ENCODE measurements at regions not wholly inside any gene's neighbourhood (a gene's known extent, or its start where the extent isn't known, plus 50 kb on each side); places are given as distances from the start of the nearest gene placed in this dataset.

DNA sequence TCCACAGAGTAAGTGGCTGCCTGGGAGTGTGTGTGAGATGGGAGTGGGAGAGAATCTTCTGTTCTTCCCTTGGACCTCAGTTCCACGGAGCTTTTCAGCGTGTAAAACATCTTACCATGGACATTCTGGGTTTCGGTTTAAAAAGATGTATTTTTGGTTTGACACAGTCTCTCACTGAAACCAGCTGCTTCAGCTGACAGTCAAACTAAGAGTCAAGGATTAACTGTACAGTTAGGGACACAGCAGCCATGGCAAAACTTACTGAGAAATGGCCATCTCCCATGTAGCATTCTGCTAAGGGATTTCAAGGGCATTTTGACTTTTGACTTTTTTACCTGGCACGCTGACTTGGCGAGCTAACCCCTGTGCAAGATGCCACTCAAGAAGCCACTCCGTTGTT is 93.8 kb upstream of the IL12B start:
- no peak for DNase-seq

DNA sequence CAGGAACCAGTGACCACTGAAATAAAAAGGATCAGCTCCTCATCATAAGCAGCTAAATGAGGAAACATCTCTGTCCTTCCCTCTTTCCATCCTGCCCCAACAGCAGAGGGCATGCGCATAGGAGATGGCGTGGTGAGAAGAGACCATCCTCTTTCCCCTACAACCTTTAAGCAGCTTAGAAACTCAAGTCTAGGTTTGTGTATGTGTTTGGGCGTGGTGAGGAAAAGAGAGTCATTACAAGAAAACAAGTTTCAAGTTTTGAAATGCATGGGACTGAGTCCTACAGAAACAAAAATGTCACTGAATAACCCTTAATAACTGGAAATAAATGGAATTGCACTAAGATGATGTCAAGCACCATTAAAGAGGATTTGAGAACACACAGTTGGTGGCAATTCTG is 96.4 kb upstream of the IL12B start:
- DNase-seq = no peak

DNA sequence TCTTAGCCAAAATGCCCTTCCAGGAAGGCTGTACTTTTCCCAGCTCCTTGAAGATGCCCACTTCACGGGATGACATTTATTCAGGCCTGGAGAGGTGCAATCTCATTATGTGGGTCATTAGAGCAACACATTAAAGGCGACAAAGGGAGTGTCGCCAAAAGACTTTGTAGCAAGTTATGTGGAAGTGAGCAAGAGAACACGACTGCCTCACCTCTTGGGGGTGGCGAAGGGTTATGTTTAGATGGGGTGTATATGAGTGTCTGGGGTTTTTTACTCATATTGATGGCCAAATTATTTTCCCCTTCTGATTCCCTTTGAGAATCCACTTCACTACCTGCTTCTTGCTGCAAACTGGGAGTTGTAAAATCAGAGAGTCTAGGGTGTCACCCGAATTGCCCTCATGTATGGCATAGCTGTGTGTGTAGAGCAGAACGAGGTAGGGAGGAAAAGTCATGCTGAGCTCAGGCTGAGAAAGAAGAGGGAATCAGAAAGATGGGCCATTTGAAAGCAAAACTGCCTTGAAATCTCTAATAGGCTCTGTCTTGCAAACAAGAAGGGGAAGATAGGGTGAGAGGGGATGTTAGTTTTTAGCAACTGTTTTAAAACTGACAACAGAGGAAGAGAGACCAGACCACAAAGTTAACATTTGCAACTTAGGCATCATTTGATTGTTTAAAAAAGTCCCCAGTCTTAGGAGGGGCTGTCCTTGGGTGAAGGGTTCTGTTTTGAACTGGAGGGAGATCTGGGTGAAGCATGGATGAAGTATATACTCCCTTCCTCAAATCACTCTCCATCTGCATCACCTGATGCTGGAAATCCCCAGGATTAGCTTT is 97.1 kb upstream of the IL12B start:
- no peak for DNase-seq

DNA sequence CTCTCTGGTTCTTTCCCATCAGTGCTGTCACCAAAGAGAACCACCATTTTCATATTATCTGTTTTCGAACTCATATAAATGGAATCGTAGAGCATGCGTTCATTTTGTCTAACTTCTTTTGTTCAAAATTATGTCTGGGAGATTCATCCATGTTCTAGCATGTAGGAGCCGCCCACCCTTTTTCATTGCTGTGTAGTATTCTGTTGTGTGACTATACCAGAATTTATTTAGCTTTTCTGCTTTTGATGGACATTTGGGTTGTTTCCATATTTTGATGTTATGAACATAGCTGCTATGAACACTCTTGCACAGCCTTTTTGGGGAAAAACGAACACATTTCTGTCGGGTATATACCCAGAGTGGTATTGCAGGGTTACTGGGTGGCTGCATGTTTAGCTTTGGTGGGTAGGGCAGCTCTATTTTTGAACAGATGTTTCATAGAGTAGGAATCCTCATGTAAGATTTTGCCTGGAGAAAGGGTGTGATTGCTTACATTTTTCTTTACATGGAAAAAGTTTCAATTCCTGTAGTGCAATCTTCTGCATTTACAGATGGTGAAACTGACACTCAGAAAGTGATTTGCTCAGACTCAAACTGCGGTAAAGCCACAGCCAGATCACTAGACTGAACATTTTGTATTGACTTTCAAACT is 100.2 kb upstream of the IL12B start:
- DNase-seq = no peak

DNA sequence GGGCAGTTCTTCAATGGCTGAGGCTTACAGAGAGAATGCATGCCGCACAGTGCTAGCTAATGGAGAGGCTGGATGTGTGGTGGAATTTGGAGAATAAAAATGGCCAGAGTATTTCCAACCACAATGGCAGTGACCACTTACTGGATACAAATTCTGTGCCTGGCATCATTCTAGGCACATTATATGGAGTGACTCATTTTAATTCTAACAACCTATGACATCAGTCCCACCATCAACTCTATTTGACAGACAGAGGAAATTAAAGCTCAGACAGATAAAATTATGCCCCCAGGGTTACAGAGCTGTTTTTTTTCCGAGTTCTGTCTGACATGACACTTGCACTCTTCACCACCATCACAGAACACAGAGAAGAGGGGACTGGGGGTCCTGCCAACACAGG is 105.6 kb upstream of the IL12B start:
- DNase-seq = no peak

DNA sequence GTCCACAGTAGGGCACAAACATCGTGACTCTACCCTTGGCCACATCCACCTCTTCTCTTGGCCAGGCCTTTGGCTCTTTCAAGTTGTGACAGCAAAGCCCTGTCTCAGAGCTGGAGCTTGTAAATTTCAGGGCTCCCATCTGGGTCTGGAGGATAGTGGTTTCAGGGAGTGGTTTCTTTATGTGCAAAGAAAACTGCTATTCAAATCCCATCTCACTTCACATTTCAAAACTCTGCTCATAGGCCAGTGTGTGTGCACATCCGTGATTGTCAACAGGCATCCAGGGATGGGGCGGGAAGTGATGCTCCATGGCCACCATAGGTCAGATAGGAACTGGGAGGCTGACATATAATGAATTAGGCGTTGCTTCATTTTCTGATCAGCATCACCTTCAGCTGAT is 107.8 kb upstream of the IL12B start:
- no peak for DNase-seq

DNA sequence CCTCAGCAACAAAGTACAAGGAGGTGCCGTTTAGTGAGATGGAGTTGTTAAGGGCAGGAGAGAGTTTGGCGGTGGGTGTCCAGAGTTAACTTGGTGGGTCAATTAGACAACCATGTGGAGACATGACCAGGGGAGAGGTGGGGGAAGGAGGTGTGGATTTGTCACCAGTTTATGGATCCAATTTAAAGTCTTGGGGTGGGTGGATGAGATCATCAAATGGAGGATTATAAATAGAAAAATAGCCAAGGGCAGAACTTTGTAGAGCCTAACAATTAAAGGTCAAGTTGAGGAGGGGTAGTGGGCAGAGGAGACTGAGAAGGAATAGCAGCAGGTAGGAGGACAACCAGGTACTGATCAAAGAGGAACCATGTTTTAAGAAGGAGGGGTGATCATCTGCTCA is 108.7 kb upstream of the IL12B start:
- no peak for DNase-seq

DNA sequence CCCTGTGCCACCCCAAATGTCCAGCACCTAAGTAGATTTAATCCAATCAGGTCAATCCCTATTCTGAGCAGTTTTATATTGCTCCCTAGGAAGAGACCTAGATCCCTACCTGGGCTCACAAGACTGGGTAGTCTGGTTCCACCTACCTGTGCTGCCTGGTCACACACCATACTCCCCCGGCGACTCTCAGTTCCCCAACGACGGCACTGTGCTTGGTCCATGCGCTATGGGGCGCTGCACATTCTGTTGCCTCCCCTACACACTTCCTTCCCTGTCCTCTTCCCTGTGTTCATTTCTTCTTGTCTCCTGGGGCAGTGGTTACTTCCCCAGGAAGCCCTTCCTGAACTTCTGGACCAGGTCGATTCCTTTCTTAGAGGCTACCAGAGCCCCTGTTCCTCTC is 109.9 kb upstream of the IL12B start:
- no peak for DNase-seq

DNA sequence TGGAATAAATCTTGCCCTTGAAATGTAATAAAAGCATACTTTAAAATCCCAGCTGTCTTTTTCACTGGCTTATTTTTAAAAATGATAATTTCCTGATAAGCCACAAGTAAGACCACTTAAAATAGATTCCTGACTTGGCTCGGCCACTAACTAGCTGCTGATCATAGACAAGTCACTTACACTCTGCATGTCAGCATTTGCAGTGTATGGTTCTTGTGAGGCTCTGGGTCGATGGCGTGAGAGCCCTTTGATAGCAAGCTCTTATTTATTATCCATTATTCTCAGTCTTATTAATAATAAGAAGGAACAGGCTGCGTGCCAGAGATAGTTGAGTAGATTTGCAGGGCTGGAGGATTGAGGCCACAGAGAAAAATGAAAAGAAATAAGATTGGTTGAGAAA is 110.7 kb upstream of the IL12B start:
- no peak for DNase-seq

DNA sequence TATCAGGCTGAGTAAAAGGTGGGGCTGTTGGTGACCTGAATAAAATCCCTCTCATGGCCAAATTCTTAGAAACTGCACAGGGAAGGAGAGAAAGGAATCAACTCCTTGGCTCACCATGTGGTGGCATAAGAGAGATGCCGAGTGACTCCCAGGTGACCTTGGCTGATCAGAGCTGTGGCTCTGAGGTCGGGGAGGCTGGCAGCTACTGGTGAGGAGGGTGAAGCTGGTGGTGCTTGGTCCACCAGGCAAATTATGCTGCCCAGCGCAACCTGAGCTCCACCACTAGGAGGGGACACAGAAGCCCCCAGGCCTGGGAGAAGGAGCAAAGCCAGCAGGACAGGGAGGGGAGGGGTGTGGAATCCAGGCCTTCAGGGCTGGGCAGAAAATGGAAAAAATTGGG is 111.2 kb upstream of the IL12B start:
- no peak for DNase-seq

DNA sequence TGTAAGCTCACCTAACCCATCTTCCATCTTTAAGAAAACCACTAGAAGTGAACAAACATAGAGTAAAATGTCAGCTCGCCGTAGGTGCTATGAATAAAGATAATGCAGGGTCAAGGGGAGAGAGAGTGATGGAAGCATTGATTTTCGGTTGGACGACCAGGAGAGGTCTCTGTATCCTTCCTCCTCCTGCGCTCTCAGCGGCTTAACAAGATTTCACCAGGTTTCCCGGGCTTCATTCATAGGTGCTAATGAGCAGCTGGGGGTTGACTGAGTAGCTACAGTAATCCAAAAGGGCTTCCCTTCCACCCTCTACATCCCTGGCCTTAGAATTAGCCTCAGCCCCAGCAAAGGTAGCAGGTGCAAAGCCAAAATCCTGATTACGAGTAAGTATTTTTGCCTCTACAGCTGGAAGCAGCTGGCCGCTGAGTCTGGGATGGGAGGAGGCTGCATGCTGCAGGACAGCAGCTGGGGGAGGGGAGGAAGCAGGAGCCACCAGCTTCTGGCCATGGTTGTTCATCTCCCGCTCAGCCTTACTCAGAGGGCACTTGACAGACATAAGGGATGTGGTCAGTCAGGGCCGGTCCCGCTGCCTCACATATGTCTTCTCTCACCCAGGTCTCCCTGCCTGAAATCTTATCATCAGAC is 112.0 kb upstream of the IL12B start:
- DNase-seq = no peak

DNA sequence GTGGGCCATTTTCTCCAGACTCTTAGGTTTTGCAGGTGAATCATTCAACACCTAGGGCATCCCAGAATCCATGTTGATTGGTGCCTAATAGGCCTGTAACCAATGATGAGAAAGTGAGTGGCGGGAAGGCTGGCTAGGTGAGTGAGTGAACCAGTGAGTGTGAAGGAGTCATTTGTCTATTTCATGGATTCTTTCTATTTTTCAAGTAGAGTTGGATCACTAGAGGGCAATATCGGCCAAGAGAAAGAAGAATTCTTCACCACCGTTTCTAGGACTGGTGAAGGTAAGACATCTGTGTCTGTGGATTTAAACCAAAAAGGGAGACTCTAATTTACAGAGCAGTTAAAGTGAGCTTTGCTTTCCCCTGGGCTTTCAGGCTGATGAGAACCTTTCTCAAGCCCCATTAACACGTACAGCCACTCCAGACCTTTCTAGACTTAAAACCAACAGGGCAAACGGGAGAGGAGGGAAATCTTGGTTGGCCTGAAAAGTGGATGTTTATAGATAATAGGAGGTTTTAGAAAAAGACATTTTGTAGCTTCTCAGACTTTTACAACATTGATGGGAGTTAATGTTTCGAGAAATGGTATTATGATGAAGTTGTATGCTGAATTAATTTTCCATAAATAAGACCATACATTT is 114.3 kb upstream of the IL12B start:
- peak in 1 of 2 experiments; percentile 2 for DNase-seq

DNA sequence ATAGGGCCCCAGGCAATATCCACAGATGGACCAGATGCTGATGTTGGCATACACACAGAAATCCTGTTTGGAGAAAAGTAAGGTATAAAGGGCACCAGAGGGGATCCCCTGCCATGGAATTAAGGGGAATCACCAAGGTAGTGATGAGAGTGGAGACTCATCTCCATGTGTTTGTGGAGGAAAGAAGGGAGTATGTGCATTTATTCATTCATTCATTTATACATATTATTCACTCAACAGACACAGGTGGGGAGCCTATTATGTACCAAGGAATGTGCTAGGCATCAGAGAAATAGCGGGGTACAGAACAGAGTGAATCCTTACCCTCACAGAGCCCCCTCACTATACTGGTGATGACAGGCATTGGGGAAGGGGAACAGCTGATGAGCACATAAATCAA is 116.8 kb upstream of the IL12B start:
- no peak for DNase-seq

DNA sequence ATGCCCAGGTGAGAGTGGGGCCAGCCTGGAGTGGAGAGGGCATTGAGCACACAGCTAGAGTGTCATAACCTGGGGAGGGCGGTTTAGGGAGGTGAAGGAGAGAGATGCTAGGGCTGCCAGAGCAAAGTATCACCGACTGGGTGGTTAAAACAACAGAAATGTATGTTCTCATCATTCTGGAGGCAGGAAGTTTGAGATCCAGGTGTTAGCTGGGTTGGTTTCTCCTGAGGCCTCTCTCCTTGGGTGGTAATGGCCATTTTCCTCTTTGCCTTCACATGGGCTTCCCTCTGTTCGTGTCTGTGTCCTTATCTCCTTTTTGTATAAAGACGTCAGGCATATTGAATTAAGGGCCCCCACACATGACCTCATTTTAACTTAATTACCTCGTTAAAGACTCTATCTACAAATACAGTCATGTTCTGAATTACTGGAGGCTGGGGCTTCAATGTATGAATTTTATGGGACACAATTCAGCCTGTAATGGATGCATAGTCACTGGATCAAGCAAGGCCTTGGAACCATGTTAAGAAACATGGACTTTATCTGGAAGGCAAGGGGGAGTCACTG is 118.6 kb upstream of the IL12B start:
- DNase-seq = no peak

DNA sequence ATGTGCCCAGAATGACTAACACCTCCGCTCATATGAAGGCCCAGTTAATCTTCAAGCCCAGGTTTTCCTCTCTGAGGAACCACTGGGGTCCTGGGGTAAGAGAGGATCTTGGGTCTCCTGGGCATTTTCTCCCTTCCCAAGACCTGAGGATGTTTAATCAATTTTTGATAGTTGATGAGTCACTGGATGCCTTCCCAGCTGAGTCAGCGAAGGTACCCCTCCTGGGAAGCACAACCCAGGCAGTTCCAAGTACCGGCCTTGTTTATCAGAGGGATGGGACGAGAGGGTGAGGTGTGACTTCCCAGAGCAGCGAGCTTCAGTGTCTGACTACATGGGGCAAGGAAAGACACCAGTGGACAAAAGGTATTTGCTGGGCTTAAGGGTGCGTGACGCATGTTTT is 119.6 kb upstream of the IL12B start:
- DNase-seq = no peak

DNA sequence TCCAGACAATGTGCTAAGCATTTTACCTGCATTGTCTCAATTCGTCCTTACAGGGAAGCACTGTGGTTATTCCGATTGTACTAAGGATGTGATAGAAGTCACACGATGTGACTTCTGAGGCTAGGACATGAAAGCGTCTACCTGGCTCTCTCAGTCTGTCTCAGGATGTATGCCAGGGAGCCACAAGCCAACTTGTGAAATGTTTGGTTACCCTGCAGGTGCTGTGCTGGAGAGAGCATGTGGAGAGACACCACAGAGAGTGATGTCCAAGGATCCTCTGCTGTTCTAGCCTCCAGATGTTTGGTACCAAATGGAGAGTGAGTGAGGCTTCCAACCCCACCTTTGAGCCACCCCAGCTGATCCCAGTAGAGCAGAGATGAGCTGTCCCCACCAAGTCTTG is 120.1 kb upstream of the IL12B start:
- no peak for DNase-seq

DNA sequence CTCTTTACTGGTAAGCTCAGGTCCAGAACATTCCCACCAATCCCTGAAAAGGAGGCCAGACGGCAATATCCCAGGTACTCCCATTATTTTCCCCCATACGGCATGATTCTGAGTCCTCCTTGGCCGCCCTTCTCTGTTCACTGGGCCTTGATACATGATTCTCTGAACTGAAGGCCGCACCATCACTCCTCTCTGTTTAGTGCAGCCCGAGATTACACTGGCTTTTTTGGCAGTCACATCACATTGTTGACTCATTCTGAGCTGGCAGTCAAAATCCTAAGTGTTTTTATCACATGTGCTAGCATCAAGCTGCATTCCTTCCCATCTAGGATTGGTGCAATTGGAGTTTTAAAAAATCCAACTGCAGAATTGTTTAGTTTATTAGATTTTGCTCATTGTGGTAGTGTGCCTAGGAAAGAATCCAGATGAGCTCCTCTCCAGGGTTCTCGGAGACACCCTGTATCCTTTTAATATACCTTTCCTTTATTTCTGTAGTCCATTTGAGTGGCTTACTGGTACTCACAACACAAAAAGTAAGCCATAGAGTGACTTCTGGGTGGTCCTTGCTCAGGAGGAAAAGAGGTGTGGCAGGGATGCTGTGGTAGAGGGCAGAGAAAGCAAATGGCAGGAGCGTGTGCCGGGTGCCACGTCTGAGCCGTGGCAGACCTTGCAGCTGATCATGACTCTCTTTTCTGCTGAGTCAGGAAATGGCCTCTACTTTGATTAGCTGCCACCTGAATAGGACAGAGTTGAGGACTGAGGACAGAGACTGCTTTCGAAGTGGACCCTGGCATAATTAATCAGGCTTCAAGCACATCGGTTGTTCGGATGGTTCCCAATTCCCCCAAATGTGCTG is 121.1 kb upstream of the IL12B start:
- no peak for DNase-seq

DNA sequence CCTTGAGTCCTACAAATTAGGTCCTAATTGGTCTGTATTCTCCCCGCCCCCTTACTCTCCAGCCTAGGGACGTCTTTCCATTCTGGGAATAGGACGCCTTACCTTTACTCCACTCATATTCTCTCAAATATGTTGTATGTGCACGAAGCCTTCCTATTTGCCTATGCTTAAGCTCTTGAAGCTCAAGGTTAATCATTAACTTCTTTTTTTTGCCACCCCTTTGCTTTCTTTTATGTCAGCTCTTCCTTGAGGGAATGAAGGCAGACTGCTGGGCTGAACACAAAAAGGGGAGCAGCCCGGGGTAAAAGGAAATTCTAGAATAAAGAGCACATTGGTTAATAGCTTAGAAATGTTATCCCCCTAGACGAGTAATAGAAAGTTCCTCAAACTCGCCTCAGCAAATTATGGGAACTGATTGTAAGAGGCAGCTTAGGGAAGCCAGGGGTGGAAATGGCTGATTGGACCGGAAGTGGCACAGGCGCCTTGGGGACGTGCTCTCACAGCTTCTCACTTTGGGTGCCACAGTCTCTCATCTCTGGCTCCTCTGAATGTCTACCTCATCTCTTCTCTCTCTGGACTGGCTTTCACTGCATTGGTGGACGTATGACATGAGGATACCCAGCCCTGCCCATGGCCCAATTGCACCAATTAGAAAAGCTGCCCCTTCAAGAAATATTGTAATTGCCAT is 122.3 kb upstream of the IL12B start:
- DNase-seq = no peak

DNA sequence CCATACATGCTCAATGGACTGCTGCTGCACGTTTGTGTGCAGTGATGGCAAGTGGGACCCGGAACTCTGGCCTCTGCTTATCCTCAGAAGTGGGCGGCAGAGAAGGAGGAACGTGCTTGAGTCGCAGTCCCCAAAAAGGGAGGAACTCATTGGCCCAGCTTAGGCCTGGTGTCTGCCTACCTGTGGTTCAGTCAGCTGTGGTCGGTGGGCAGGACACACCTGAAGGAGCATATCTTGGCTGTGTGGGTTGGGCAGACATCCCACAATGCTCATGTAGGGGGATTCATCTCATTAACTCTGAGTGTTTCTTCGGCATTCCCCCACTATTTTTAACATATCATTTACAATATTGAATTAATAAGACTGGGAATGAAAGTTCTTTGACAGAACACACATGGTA is 122.9 kb upstream of the IL12B start:
- DNase-seq = no peak

DNA sequence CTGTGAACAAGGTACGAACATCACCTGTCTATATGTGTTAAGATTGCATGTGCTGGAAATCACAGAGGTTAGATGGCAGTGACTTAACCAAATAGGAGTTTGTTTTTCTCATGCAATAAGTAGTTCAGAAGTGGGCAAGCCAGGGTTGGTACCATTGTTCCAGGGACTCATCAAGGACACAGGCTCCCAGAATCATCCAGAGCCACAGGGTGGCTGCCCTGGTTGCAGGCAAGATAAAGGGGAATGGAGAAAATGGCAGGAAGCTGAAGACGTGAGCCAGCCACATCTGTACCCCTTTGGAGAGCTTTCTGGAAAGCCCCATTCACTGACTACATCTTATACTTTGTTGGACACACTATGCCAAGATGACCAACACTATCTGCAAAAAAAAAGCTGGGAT is 126.0 kb upstream of the IL12B start:
- no peak for DNase-seq

DNA sequence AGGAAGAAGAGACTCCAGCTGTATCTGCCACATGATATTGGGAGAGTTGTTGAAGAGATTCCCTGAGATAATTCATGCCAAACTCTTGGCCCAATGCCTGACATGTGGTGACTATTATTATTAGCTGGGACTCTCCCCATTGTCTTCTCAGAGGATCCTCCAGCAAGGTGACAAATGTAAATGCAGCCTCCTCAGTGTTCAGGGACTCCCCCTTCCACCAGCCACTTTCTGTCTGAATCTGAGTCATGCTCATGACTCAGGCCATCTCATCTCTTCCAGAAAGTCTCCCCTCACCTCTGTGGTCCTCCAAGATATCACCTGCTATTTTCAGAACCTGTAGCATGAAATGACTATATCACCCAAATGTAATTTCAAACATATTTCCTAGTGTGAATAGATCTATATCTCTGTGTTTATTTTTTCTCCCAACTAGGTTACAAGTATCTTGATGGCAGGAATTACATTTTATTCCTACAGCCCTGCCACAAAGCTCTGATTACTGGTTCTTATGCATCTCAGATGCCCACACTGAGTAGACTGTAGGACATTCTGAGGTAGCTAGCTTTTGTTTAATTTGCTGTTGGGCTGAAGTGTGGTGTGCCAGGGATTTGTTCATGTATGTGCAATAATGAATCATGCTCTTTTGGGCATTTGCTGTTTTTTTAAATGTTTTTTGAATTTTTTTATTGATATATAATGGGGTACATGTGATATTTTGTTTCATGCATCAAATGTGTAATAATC is 126.6 kb upstream of the IL12B start:
- DNase-seq = no peak
